ENCODE measurements at regions not wholly inside any gene's neighbourhood (a gene's known extent, or its start where the extent isn't known, plus 50 kb on each side); places are given as distances from the start of the nearest gene placed in this dataset.
"Not testable (repeated sequence)": the region's sequence is repeated elsewhere in the genome, so short reads cannot be mapped to it uniquely, and the experiment has no call there.

- no peak for DNase-seq (ENCODE audit: low read depth in 2 of 2)
Measured at GRCh38 chr2:57313678-57314077, 732.9 kb upstream of the VRK2 start.

GRCh38 chr2:57314682-57315081 lies 731.9 kb upstream of the VRK2 start:
- DNase-seq (ENCODE audit: low read depth in 2 of 2), result no peak

- no peak for DNase-seq (ENCODE audit: low read depth in 2 of 2)
Measured at GRCh38 chr2:57330447-57330846, 716.2 kb upstream of the VRK2 start.

- DNase-seq (ENCODE audit: low read depth in 2 of 2), result no peak
Measured at GRCh38 chr2:57333221-57333620, 713.4 kb upstream of the VRK2 start.

GRCh38 chr2:57343391-57344006 lies 703.1 kb upstream of the VRK2 start:
- DNase-seq (ENCODE audit: low read depth in 2 of 2), result no peak

- DNase-seq (ENCODE audit: low read depth in 2 of 2), result no peak
Measured at GRCh38 chr2:57368190-57368589, 678.4 kb upstream of the VRK2 start.

GRCh38 chr2:57370882-57371585 lies 675.6 kb upstream of the VRK2 start:
- no peak for DNase-seq (ENCODE audit: low read depth in 2 of 2)

GRCh38 chr2:57372237-57372984 lies 674.2 kb upstream of the VRK2 start:
- no peak for DNase-seq (ENCODE audit: low read depth in 2 of 2)

- no peak for DNase-seq (ENCODE audit: low read depth in 2 of 2)
Measured at GRCh38 chr2:57373530-57373929, 673.1 kb upstream of the VRK2 start.

- no peak for DNase-seq (ENCODE audit: low read depth in 2 of 2)
Measured at GRCh38 chr2:57376985-57377384, 669.6 kb upstream of the VRK2 start.

GRCh38 chr2:57386305-57386704 lies 660.3 kb upstream of the VRK2 start:
- DNase-seq (ENCODE audit: low read depth in 2 of 2), result no peak

GRCh38 chr2:57396355-57397098 lies 650.1 kb upstream of the VRK2 start:
- DNase-seq (ENCODE audit: low read depth in 2 of 2), result no peak

GRCh38 chr2:57397550-57398360 lies 648.9 kb upstream of the VRK2 start:
- no peak for DNase-seq (ENCODE audit: low read depth in 2 of 2)

- DNase-seq (ENCODE audit: low read depth in 2 of 2), result no peak
Measured at GRCh38 chr2:57399057-57399456, 647.5 kb upstream of the VRK2 start.

- no peak for DNase-seq (ENCODE audit: low read depth in 2 of 2)
Measured at GRCh38 chr2:57402096-57402495, 644.5 kb upstream of the VRK2 start.

GRCh38 chr2:57402755-57403154 lies 643.9 kb upstream of the VRK2 start:
- no peak for DNase-seq (ENCODE audit: low read depth in 2 of 2)

- DNase-seq (ENCODE audit: low read depth in 2 of 2), result no peak
Measured at GRCh38 chr2:57407772-57408201, 638.8 kb upstream of the VRK2 start.

GRCh38 chr2:57408587-57408986 lies 638.0 kb upstream of the VRK2 start:
- DNase-seq (ENCODE audit: low read depth in 2 of 2), result no peak

- DNase-seq (ENCODE audit: low read depth in 2 of 2), result no peak
Measured at GRCh38 chr2:57417007-57417406, 629.6 kb upstream of the VRK2 start.

- DNase-seq (ENCODE audit: low read depth in 2 of 2), result not testable (repeated sequence)
Measured at GRCh38 chr2:57418859-57419346, 627.7 kb upstream of the VRK2 start.

- no peak for DNase-seq (ENCODE audit: low read depth in 2 of 2)
Measured at GRCh38 chr2:57429831-57430230, 616.8 kb upstream of the VRK2 start.

Data from stimulated activated CD8-positive, alpha-beta memory T cell treated with anti-CD3 and anti-CD28 coated beads, Interleukin-15, amount 100 ng/mL, for 4 hours (primary cell).